ENCODE measurements at regions not wholly inside any gene's neighbourhood (a gene's known extent, or its start where the extent isn't known, plus 50 kb on each side); places are given as distances from the start of the nearest gene placed in this dataset.
"Not testable (repeated sequence)": the region's sequence is repeated elsewhere in the genome, so short reads cannot be mapped to it uniquely, and the experiment has no call there.

GRCh38 chr12:3389986-3390385, 101.0 kb upstream of the PRMT8 start (continued):
- TF ChIP-seq REST (IDR thresholded peaks at IDR 0.05; ENCODE audit: unreplicated experiment) (no peak), ETS1 (IDR thresholded peaks at IDR 0.05) (no peak), CREB1 (CRISPR knock-in tag; IDR thresholded peaks at IDR 0.05; ENCODE audit: low read depth) (no peak), EZH2 (IDR thresholded peaks at IDR 0.05; ENCODE audit: low read depth, unreplicated experiment) (no peak), JUNB (IDR thresholded peaks at IDR 0.05; ENCODE audit: unreplicated experiment) (no peak), ZNF331 (CRISPR knock-in tag; IDR thresholded peaks at IDR 0.05; ENCODE audit: low read depth) (no peak), STAT1 (IDR thresholded peaks at IDR 0.05; ENCODE audit: unreplicated experiment) (no peak)

- peak overlapping the region; percentile 75 for H3K4me3 ChIP-seq
- H3K4me2 ChIP-seq = peak overlapping the region; percentile 85
- H3K27ac Mint-ChIP-seq = 0 out of 2 replicates have a peak overlapping the region, but pooled peaks have one; percentile 70
Observed at GRCh38 chr12:3397596-3397995, 93.4 kb upstream of the PRMT8 start.

GRCh38 chr12:3398196-3398789, 92.7 kb upstream of the PRMT8 start:
- no peak for DNase-seq (ENCODE audit: low spot score)
- Mint-ChIP-seq H3K27ac (peak overlapping the region; percentile 70; the same call in 1 of the 2 replicates), H3K27me3 (ENCODE audit: insufficient read depth, low read depth, poor library complexity) (peaks cover 9% of the 10 kb centered on the region), H3K4me3 (peak overlapping the region; percentile 80), H3K4me1 (peaks cover 5% of the 10 kb centered on the region; the same call in 2 of the 3 replicates), H3K9me3 (peaks cover 42% of the 10 kb centered on the region), H3K36me3 (ENCODE audit: low read depth) (peaks cover 25% of the 10 kb centered on the region)
- Histone ChIP-seq H3K27me3 (ENCODE audit: insufficient read depth) (no peaks in the 10 kb centered on the region), H2AFZ (peak overlapping the region; percentile 75), H4K20me1 (replicated peaks; ENCODE audit: insufficient read depth) (no peaks in the 10 kb centered on the region), H3K27ac (ENCODE audit: low read depth) (0 out of 2 replicates have a peak overlapping the region, but pooled peaks have one; percentile 18), H3K4me2 (peak overlapping the region; percentile 85), H3K79me2 (replicated peaks; ENCODE audit: insufficient read depth) (no peaks in the 10 kb centered on the region), H3K4me3 (peak overlapping the region; percentile 75), H3F3A (replicated peaks; ENCODE audit: low read depth) (no peaks in the 10 kb centered on the region), H3K4me1 (ENCODE audit: insufficient read depth) (peaks cover 7% of the 10 kb centered on the region; the same call in 1 of the 2 replicates), H3K9me2 (ENCODE audit: insufficient read depth) (0 out of 2 replicates have a peak, but pooled peaks cover 5% of the 10 kb centered on the region), H3K36me3 (ENCODE audit: insufficient read depth) (peaks cover 5% of the 10 kb centered on the region; the same call in 1 of the 2 replicates)
- ATAC-seq = peak; percentile 53
- TF ChIP-seq EZH2 (IDR thresholded peaks at IDR 0.05; ENCODE audit: low read depth, unreplicated experiment) (no peak), ETS1 (IDR thresholded peaks at IDR 0.05) (no peak), EZH2phosphoT487 (IDR thresholded peaks at IDR 0.05; ENCODE audit: unreplicated experiment) (no peak)

More at GRCh38 chr12:3397596-3397995, 93.4 kb upstream of the PRMT8 start:
- not testable (repeated sequence) for H3K9me2 ChIP-seq (ENCODE audit: insufficient read depth); H3F3A ChIP-seq (replicated peaks; ENCODE audit: low read depth); H3K4me1 Mint-ChIP-seq; ATAC-seq; H3K79me2 ChIP-seq (replicated peaks; ENCODE audit: insufficient read depth); H3K36me3 ChIP-seq (ENCODE audit: insufficient read depth); H4K20me1 ChIP-seq (replicated peaks; ENCODE audit: insufficient read depth); H3K4me1 ChIP-seq (ENCODE audit: insufficient read depth); H3K27me3 Mint-ChIP-seq (ENCODE audit: insufficient read depth, low read depth, poor library complexity); H3K27me3 ChIP-seq (ENCODE audit: insufficient read depth)
- H3K36me3 Mint-ChIP-seq (ENCODE audit: low read depth) = peaks cover 21% of the 10 kb centered on the region
- peaks cover 35% of the 10 kb centered on the region for H3K9me3 Mint-ChIP-seq
- peak overlapping the region; percentile 75; the same call in 1 of the 2 replicates for H2AFZ ChIP-seq
- 0 out of 2 replicates have a peak overlapping the region, but pooled peaks have one; percentile 18 for H3K27ac ChIP-seq (ENCODE audit: low read depth)
- DNase-seq (ENCODE audit: low spot score) = peak; percentile 35
- H3K4me3 Mint-ChIP-seq = peak overlapping the region; percentile 80

Data from GM23338 (cell line).